ENCODE measurements at regions not wholly inside any gene's neighbourhood (a gene's known extent, or its start where the extent isn't known, plus 50 kb on each side); places are given as distances from the start of the nearest gene placed in this dataset.
A peak's percentile ranks its signal among the peaks of the same experiment; 100 is the strongest.

DNA sequence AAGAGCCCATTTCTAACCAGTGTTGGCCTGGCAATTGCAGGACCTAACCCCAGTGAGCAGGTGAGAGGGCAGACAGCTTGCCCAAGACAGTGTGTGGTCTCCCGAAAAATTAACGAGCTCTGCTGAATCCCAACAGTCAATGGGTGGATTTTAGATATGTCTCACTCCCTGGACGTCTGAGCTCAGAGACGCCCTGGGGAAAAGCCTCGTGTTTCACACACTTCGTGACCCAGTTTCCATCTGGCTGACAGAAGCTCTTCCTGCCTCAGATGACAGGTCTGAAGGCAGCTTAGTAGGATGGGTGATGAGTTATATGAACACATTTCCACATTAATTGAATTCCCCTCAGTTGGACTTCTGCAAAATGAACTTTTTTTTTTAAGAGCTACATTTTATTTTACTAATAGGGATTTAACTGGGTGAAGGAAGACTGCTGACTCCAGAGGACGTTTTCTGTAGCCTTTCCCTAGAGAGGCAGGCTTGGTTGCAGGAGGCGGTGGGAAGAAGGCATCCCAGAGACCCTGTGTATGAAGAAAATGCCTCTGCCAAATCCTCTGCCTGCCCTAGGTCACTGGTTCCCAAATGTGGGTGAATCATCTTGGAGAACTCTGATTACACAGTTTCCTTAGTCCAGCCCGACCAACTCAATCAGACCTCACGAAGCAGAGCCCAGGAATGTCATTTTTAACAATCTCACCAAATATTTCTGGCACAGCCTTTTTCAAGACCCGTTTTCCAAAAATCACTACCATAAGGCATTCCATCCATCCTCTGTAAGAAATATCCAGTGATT is 71.7 kb upstream of the LY86 start:
- CTCF ChIA-PET: no interaction called here
- ATAC-seq (replicated peaks in 1 of 4) (peak in 1 of 4 experiments; percentile 37), DNase-seq (peak in 2 of 35 experiments; percentile 10 to 17)
- Histone ChIP-seq H3K4me1 (ENCODE audit: control insufficient read depth in 1 of 2, extremely low read depth in 1 of 2, insufficient read depth in 2 of 2, low read length in 2 of 2) (peaks cover 9 to 39% of the 10 kb centered on the region in 2 experiments), H3K36me3 (ENCODE audit: control insufficient read depth in 2 of 2, extremely low read depth in 1 of 2, insufficient read depth in 1 of 2, low read length in 1 of 2) (no peaks in the 10 kb centered on the region), H3K27ac (ENCODE audit: low read length) (no peak overlapping the region), H3K4me3 (ENCODE audit: control insufficient read depth in 1 of 2, extremely low read depth in 1 of 2, low read length in 1 of 2) (no peak overlapping the region), H3K9me3 (no peaks in the 10 kb centered on the region), H3K27me3 (replicated peaks in 1 of 2; ENCODE audit: control insufficient read depth in 2 of 2, extremely low read depth in 1 of 2, insufficient read depth in 2 of 2, low read length in 1 of 2) (peaks cover 0 to 24% of the 10 kb centered on the region in 2 experiments)
- no peak overlapping the region for H3K27ac Mint-ChIP-seq
- no peaks in the 10 kb centered on the region for H3K36me3 Mint-ChIP-seq
- H3K4me3 Mint-ChIP-seq: peak overlapping the region in 1 of 3 donors; percentile 51
- peaks cover 45 to 51% of the 10 kb centered on the region in 2 donors for H3K27me3 Mint-ChIP-seq
- POLR2A ChIA-PET: interaction anchor here (0.5 to 0.8 kb wide), 3 partner anchors 11 to 1051 kb away, joined by 3 to 5 read pairs (median 3); no protein-coding TSS in a partner anchor
- H3K9me3 Mint-ChIP-seq: no peaks in the 10 kb centered on the region
- WGBS (ENCODE audit: insufficient coverage): 67% methylated on average over 5 of the region's 11 CpGs
- peaks cover 17 to 44% (median 32%) of the 10 kb centered on the region in 3 donors for H3K4me1 Mint-ChIP-seq

DNA sequence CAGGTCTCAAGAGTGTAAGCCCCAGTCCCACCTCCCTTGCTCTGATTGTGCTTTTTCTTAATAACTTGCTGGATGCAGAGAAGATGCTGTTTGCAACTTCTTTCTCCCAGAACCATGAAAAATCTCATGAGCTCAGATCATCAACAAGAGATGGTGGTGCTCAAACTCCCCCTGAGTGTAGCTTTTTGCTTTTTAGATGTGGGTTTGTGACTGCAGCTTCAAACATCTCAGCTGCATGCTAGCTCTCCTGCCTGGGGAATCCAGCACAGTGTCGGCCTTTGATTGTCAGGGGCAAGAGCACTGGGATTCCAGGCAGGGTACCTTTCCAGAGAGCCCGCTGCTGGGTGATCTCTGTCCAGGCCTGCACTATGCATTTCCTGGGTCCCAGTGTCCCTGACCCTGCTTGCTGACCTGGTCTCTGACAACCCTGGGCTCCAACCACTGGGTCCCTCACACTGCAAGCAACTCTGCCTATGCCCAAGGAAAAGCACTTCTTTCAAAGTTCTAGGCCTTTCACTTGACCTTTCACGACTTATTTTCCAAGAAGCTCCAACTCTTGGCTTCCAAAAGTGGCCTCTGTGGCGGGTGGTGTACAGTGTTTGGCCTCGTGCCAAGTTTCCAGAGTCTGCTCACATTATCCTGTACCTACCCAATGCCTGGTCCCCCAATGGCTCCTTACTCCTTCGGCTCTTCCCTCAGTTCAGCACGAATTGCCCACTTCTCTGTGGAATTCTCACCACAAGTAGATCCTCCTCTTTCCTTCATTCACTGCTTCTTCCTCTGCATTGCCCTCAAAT is 69.7 kb upstream of the LY86 start:
- ATAC-seq (replicated peaks in 1 of 4) (peak; percentile 35 to 62 (median 54)), DNase-seq (peak in 5 of 35 experiments; percentile 10 to 50 (median 19))
- H3K4me3 Mint-ChIP-seq: peak overlapping the region in 1 of 3 donors; percentile 41
- POLR2A ChIA-PET: interaction anchor here in 1 of 2 donors (0.9 kb wide), 1 partner anchor 82 kb away, joined by 3 read pairs; no protein-coding TSS in a partner anchor
- H3K4me1 Mint-ChIP-seq: peaks cover 17 to 44% (median 32%) of the 10 kb centered on the region in 3 donors
- no peak overlapping the region for H3K4me3 ChIP-seq (ENCODE audit: control insufficient read depth in 1 of 2, extremely low read depth in 1 of 2, low read length in 1 of 2)
- no peak overlapping the region for H3K27ac Mint-ChIP-seq
- peaks cover 39 to 63% of the 10 kb centered on the region in 2 donors for H3K27me3 Mint-ChIP-seq
- peaks cover 0 to 26% of the 10 kb centered on the region in 2 experiments for H3K27me3 ChIP-seq (replicated peaks in 1 of 2; ENCODE audit: control insufficient read depth in 2 of 2, extremely low read depth in 1 of 2, insufficient read depth in 2 of 2, low read length in 1 of 2)
- no peaks in the 10 kb centered on the region for H3K9me3 ChIP-seq
- peaks cover 9 to 39% of the 10 kb centered on the region in 2 experiments for H3K4me1 ChIP-seq (ENCODE audit: control insufficient read depth in 1 of 2, extremely low read depth in 1 of 2, insufficient read depth in 2 of 2, low read length in 2 of 2)
- H3K9me3 Mint-ChIP-seq: no peaks in the 10 kb centered on the region
- no peaks in the 10 kb centered on the region for H3K36me3 Mint-ChIP-seq
- no peak overlapping the region for H3K27ac ChIP-seq (ENCODE audit: low read length)
- no peaks in the 10 kb centered on the region for H3K36me3 ChIP-seq (ENCODE audit: control insufficient read depth in 2 of 2, extremely low read depth in 1 of 2, insufficient read depth in 1 of 2, low read length in 1 of 2)
- CTCF ChIA-PET: interaction anchor here in 1 of 2 donors (1.0 kb wide), 1 partner anchor 28 kb away, joined by 5 read pairs; no protein-coding TSS in a partner anchor
- 10% methylated on average over 2 of the region's 7 CpGs for WGBS (ENCODE audit: insufficient coverage)

DNA sequence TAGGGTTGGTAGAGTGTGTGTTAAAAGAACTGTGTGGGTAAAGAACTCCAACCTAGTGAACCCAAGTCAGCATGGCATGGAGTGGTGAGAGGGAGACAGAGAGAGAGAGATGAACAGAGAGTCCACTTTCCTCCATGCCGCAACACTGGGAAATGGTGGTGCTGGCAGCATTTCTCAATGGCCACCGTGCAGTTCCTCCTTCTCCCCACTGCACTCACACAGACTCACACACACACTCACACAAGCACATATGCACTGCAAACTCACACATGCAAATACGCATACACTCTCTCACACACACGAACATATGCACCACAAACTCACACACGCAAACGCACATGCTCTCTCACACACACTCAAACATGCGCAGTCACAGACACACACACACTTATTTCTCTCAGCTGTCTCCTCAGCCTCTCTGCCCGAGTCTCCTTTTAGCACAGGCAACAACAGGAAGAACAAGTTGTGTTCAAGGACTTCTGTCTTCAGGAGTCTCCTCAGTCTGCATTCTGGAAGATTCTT is 66.5 kb upstream of the LY86 start:
- no peak overlapping the region for H3K27ac ChIP-seq (ENCODE audit: low read length)
- WGBS (ENCODE audit: insufficient coverage): 77% methylated on average over 7 of the region's 8 CpGs
- no peak overlapping the region for H3K27ac Mint-ChIP-seq
- peaks cover 0 to 20% of the 10 kb centered on the region in 2 experiments for H3K27me3 ChIP-seq (replicated peaks in 1 of 2; ENCODE audit: control insufficient read depth in 2 of 2, extremely low read depth in 1 of 2, insufficient read depth in 2 of 2, low read length in 1 of 2)
- ATAC-seq (replicated peaks in 1 of 4) (no peak), DNase-seq (no peak)
- no peaks in the 10 kb centered on the region for H3K36me3 Mint-ChIP-seq
- H3K4me3 ChIP-seq (ENCODE audit: control insufficient read depth in 1 of 2, extremely low read depth in 1 of 2, low read length in 1 of 2): no peak overlapping the region
- peaks cover 36 to 54% of the 10 kb centered on the region in 2 donors for H3K27me3 Mint-ChIP-seq
- H3K9me3 ChIP-seq: no peaks in the 10 kb centered on the region
- CTCF ChIA-PET: interaction anchor here in 1 of 2 donors (0.7 kb wide), 1 partner anchor 875 kb away, joined by 3 read pairs; no protein-coding TSS in a partner anchor
- H3K4me3 Mint-ChIP-seq: no peak overlapping the region
- H3K4me1 ChIP-seq (ENCODE audit: control insufficient read depth in 1 of 2, extremely low read depth in 1 of 2, insufficient read depth in 2 of 2, low read length in 2 of 2): peaks cover 0 to 19% of the 10 kb centered on the region in 2 experiments
- peaks cover 3 to 18% (median 15%) of the 10 kb centered on the region in 3 donors for H3K4me1 Mint-ChIP-seq
- no peaks in the 10 kb centered on the region for H3K9me3 Mint-ChIP-seq
- no peaks in the 10 kb centered on the region for H3K36me3 ChIP-seq (ENCODE audit: control insufficient read depth in 2 of 2, extremely low read depth in 1 of 2, insufficient read depth in 1 of 2, low read length in 1 of 2)
- POLR2A ChIA-PET: no interaction called here

DNA sequence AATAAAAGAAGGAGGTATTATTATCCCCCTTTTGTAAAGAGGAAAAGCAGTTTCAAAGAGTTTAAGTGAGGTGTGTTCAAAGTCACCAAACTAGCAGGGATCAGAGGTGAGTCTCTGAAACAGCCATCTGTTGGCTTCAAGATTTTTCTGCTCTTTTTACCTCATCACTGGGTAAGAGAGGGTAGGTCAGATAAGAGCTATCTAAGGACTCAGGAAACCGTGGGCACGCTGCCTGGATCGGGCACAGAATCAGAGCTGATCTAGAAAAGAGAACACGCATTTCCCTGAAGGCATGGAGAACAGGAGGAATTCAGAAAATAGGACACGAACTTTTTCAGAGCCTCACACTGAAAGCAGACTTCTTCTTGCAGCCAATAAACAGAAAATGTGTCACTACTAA is 65.8 kb upstream of the LY86 start:
- POLR2A ChIA-PET: no interaction called here
- no peak for ATAC-seq (replicated peaks in 1 of 4)

DNA sequence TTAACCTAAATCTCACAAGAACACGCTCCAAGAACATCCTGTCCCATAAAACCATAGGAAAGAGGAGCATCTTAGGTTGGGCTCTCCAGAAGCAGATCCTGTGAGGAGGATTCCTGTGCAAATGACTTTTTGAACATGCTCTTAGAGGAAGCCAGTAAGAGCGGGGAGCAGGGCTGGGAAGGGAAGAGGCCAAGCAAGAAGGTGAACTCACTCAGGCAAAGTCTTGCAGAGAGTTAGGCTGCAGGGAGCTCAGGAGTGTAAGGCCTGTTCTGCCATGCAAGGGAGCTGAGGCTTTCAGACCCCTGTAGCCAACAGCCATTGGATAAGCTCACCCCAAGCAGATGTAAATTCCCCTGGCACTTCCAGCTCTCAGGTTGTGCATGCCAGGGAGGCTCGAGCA is 63.6 kb upstream of the LY86 start:
- Histone ChIP-seq H3K27ac (ENCODE audit: low read length) (no peak overlapping the region), H3K9me3 (peaks cover 2% of the 10 kb centered on the region), H3K4me1 (ENCODE audit: control insufficient read depth in 1 of 2, extremely low read depth in 1 of 2, insufficient read depth in 2 of 2, low read length in 2 of 2) (no peaks in the 10 kb centered on the region), H3K27me3 (replicated peaks in 1 of 2; ENCODE audit: control insufficient read depth in 2 of 2, extremely low read depth in 1 of 2, insufficient read depth in 2 of 2, low read length in 1 of 2) (peaks cover 0 to 14% of the 10 kb centered on the region in 2 experiments), H3K4me3 (ENCODE audit: control insufficient read depth in 1 of 2, extremely low read depth in 1 of 2, low read length in 1 of 2) (no peak overlapping the region), H3K36me3 (ENCODE audit: control insufficient read depth in 2 of 2, extremely low read depth in 1 of 2, insufficient read depth in 1 of 2, low read length in 1 of 2) (no peaks in the 10 kb centered on the region)
- H3K36me3 Mint-ChIP-seq: no peaks in the 10 kb centered on the region
- DNase-seq: no peak
- POLR2A ChIA-PET: no interaction called here
- peaks cover 39% of the 10 kb centered on the region in 2 donors for H3K27me3 Mint-ChIP-seq
- 100% methylated on average over 1 of the region's 3 CpGs for WGBS (ENCODE audit: insufficient coverage)
- no peak overlapping the region for H3K4me3 Mint-ChIP-seq
- CTCF ChIA-PET: interaction anchor here in 1 of 2 donors (0.5 kb wide), 1 partner anchor 1380 kb away, joined by 6 read pairs; no protein-coding TSS in a partner anchor
- no peaks in the 10 kb centered on the region for H3K9me3 Mint-ChIP-seq
- ATAC-seq (replicated peaks in 1 of 4): no peak
- no peaks in the 10 kb centered on the region for H3K4me1 Mint-ChIP-seq
- H3K27ac Mint-ChIP-seq: no peak overlapping the region

More for the DNA sequence above, 65.8 kb upstream of the LY86 start:
- Histone ChIP-seq H3K9me3 (no peaks in the 10 kb centered on the region), H3K27ac (ENCODE audit: low read length) (no peak overlapping the region), H3K4me3 (ENCODE audit: control insufficient read depth in 1 of 2, extremely low read depth in 1 of 2, low read length in 1 of 2) (no peak overlapping the region), H3K4me1 (ENCODE audit: control insufficient read depth in 1 of 2, extremely low read depth in 1 of 2, insufficient read depth in 2 of 2, low read length in 2 of 2) (peaks cover 0 to 14% of the 10 kb centered on the region in 2 experiments), H3K36me3 (ENCODE audit: control insufficient read depth in 2 of 2, extremely low read depth in 1 of 2, insufficient read depth in 1 of 2, low read length in 1 of 2) (no peaks in the 10 kb centered on the region), H3K27me3 (replicated peaks in 1 of 2; ENCODE audit: control insufficient read depth in 2 of 2, extremely low read depth in 1 of 2, insufficient read depth in 2 of 2, low read length in 1 of 2) (peaks cover 0 to 19% of the 10 kb centered on the region in 2 experiments)
- H3K4me1 Mint-ChIP-seq: peaks cover 3 to 17% (median 14%) of the 10 kb centered on the region in 3 donors
- DNase-seq: no peak
- peaks cover 36 to 55% of the 10 kb centered on the region in 2 donors for H3K27me3 Mint-ChIP-seq
- CTCF ChIA-PET: interaction anchor here in 1 of 2 donors (0.7 kb wide), 1 partner anchor 874 kb away, joined by 3 read pairs; no protein-coding TSS in a partner anchor
- no peak overlapping the region for H3K27ac Mint-ChIP-seq
- H3K9me3 Mint-ChIP-seq: no peaks in the 10 kb centered on the region
- WGBS (ENCODE audit: insufficient coverage): 39% methylated on average over 5 of the region's 5 CpGs
- H3K36me3 Mint-ChIP-seq: no peaks in the 10 kb centered on the region
- H3K4me3 Mint-ChIP-seq: no peak overlapping the region

DNA sequence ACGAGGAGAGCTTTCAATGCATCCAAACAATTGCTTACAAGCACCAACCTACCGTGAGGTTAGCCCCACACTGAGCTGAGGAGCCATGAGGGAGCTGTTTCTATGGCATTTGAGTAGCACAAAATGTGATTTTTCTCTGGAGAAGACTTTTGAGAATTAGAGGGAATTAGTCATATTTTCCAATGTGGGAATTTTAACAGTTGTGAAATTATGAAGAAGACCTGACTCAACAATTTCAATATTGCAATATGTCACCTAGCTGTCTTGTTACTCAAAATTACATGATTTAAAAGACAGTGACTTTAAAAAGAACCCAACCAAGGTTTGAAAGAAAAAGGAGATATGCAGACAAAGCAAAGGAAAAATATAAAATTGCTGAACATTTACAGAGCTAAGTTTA is 62.6 kb upstream of the LY86 start:
- Mint-ChIP-seq H3K4me1 (no peaks in the 10 kb centered on the region), H3K27me3 (peaks cover 35 to 42% of the 10 kb centered on the region in 2 donors), H3K4me3 (no peak overlapping the region), H3K36me3 (no peaks in the 10 kb centered on the region), H3K9me3 (no peaks in the 10 kb centered on the region), H3K27ac (no peak overlapping the region)
- POLR2A ChIA-PET: no interaction called here
- no peaks in the 10 kb centered on the region for H3K4me1 ChIP-seq (ENCODE audit: control insufficient read depth in 1 of 2, extremely low read depth in 1 of 2, insufficient read depth in 2 of 2, low read length in 2 of 2)
- H3K9me3 ChIP-seq: peaks cover 2% of the 10 kb centered on the region
- CTCF ChIA-PET: no interaction called here
- ATAC-seq (replicated peaks in 1 of 4) (no peak), DNase-seq (no peak)
- no peaks in the 10 kb centered on the region for H3K36me3 ChIP-seq (ENCODE audit: control insufficient read depth in 2 of 2, extremely low read depth in 1 of 2, insufficient read depth in 1 of 2, low read length in 1 of 2)
- no CpG with 5 or more reads among the region's 2 CpGs for WGBS (ENCODE audit: insufficient coverage)
- H3K27me3 ChIP-seq (replicated peaks in 1 of 2; ENCODE audit: control insufficient read depth in 2 of 2, extremely low read depth in 1 of 2, insufficient read depth in 2 of 2, low read length in 1 of 2): peaks cover 0 to 14% of the 10 kb centered on the region in 2 experiments
- H3K27ac ChIP-seq (ENCODE audit: low read length): no peak overlapping the region
- H3K4me3 ChIP-seq (ENCODE audit: control insufficient read depth in 1 of 2, extremely low read depth in 1 of 2, low read length in 1 of 2): no peak overlapping the region

Measured in T-cell (primary cell).